OCI-M1 (cell line): ENCODE measurements at regions not wholly inside any gene's neighbourhood (a gene's known extent, or its start where the extent isn't known, plus 50 kb on each side); places are given as distances from the start of the nearest gene placed in this dataset.
"Not testable (repeated sequence)": the region's sequence is repeated elsewhere in the genome, so short reads cannot be mapped to it uniquely, and the experiment has no call there.

Source experiments
- DNase-seq: peaks from one replicate; lab custom pipeline; 2025; lab: John Stamatoyannopoulos, UW

GRCh38 chr7:156547884-156548561 is 92.6 kb upstream of the RNF32 start:
- DNase-seq, result no peak

- no peak for DNase-seq
Measured at GRCh38 chr7:156545979-156546378, 94.6 kb upstream of the RNF32 start.

GRCh38 chr7:156544919-156545715 is 95.5 kb upstream of the RNF32 start:
- no peak for DNase-seq

- DNase-seq, result no peak
Measured at GRCh38 chr7:156543699-156544598, 96.6 kb upstream of the RNF32 start.

- DNase-seq, result no peak
Measured at GRCh38 chr7:156540619-156541165, 99.9 kb upstream of the RNF32 start.

- no peak for DNase-seq
Measured at GRCh38 chr7:156539999-156540398, 100.6 kb upstream of the RNF32 start.

- no peak for DNase-seq
Measured at GRCh38 chr7:156537006-156537405, 103.6 kb upstream of the RNF32 start.

GRCh38 chr7:156534925-156535324 is 105.6 kb upstream of the RNF32 start:
- DNase-seq, result no peak

- DNase-seq, result no peak
Measured at GRCh38 chr7:156533964-156534363, 106.6 kb upstream of the RNF32 start.

- DNase-seq, result no peak
Measured at GRCh38 chr7:156533420-156533819, 107.2 kb upstream of the RNF32 start.

- no peak for DNase-seq
Measured at GRCh38 chr7:156532016-156532602, 108.5 kb upstream of the RNF32 start.

GRCh38 chr7:156529956-156530355 is 110.6 kb upstream of the RNF32 start:
- no peak for DNase-seq

- DNase-seq, result no peak
Measured at GRCh38 chr7:156527458-156527890, 113.1 kb upstream of the RNF32 start.

- no peak for DNase-seq
Measured at GRCh38 chr7:156524818-156525597, 115.6 kb upstream of the RNF32 start.

- no peak for DNase-seq
Measured at GRCh38 chr7:156523447-156524048, 117.0 kb upstream of the RNF32 start.

- no peak for DNase-seq
Measured at GRCh38 chr7:156522801-156523200, 117.8 kb upstream of the RNF32 start.

GRCh38 chr7:156519070-156519469 is 121.5 kb upstream of the RNF32 start:
- no peak for DNase-seq

GRCh38 chr7:156518466-156518865 is 122.1 kb upstream of the RNF32 start:
- DNase-seq, result no peak

- DNase-seq, result not testable (repeated sequence)
Measured at GRCh38 chr7:156517858-156518257, 122.7 kb upstream of the RNF32 start.

- no peak for DNase-seq
Measured at GRCh38 chr7:156516791-156517378, 123.7 kb upstream of the RNF32 start.
